ENCODE measurements at regions not wholly inside any gene's neighbourhood (a gene's known extent, or its start where the extent isn't known, plus 50 kb on each side); places are given as distances from the start of the nearest gene placed in this dataset.

DNA sequence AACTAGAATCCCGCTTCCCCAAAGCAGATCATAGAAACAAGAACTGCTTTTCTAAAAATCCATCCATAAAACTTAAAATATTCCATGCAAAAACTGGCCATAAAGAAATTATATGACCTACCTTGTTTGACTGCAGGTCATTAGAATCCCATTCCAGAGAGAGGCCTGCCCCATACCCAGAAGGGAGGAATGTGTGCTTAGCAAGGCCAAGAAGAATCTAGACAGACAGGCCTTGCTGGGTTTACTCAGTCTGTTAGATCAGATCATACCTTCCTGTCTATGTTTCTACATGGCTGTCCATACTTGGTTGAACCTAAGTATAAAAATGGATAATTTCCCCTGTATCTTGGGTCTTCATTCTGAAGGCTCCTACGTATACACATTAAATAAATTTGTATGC, 358.8 kb upstream of the TRPC7 start (continued):
- TF ChIP-seq, protein P1, sequence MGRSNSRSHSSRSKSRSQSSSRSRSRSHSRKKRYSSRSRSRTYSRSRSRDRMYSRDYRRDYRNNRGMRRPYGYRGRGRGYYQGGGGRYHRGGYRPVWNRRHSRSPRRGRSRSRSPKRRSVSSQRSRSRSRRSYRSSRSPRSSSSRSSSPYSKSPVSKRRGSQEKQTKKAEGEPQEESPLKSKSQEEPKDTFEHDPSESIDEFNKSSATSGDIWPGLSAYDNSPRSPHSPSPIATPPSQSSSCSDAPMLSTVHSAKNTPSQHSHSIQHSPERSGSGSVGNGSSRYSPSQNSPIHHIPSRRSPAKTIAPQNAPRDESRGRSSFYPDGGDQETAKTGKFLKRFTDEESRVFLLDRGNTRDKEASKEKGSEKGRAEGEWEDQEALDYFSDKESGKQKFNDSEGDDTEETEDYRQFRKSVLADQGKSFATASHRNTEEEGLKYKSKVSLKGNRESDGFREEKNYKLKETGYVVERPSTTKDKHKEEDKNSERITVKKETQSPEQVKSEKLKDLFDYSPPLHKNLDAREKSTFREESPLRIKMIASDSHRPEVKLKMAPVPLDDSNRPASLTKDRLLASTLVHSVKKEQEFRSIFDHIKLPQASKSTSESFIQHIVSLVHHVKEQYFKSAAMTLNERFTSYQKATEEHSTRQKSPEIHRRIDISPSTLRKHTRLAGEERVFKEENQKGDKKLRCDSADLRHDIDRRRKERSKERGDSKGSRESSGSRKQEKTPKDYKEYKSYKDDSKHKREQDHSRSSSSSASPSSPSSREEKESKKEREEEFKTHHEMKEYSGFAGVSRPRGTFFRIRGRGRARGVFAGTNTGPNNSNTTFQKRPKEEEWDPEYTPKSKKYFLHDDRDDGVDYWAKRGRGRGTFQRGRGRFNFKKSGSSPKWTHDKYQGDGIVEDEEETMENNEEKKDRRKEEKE (IDR thresholded peaks at IDR 0.05), result no peak
- no peak for TF ChIP-seq CEBPB (IDR thresholded peaks at IDR 0.05; ENCODE audit: borderline replicate concordance in 1 of 2, low read depth in 2 of 2, low read length in 2 of 2)
- TF ChIP-seq SREBF2 (IDR thresholded peaks at IDR 0.05; ENCODE audit: low read length), result no peak
- no peak for TF ChIP-seq NR2C1 (IDR thresholded peaks at IDR 0.05)
- no peak for TF ChIP-seq CUX1 (IDR thresholded peaks at IDR 0.05; ENCODE audit: insufficient replicate concordance, low read depth, low read length)

All from GM12878 (cell line).